Left lung (tissue), 4 donors: ENCODE measurements at regions not wholly inside any gene's neighbourhood (a gene's known extent, or its start where the extent isn't known, plus 50 kb on each side); places are given as distances from the start of the nearest gene placed in this dataset.

Source experiments
- ATAC-seq: fragments of 200-7000 bp; cut with Tn5 transposase; one replicate; pipeline ENCODE4 v1.9.1; 2020; ENCODE audit warnings: moderate library complexity
- DNase-seq, 4 donors: peaks; one replicate each; pipeline ENCODE4 v3.0.0-alpha.2; 2013 to 2020
- H3K27ac ChIP-seq, 2 donors: fragments of 200-600 bp; sonication (generic) in 1 of 2; one replicate each; pipeline versions ENCODE4 v1.5.0 to v1.8.0; 2020 to 2021
- H3K27me3 ChIP-seq, 2 donors: fragments of 200-600 bp; sonication (generic) in 1 of 2; one replicate each; pipeline versions ENCODE4 v1.5.0 to v1.8.0; 2020 to 2021
- H3K36me3 ChIP-seq, 2 donors: fragments of 200-600 bp; sonication (generic) in 1 of 2; one replicate each; pipeline versions ENCODE4 v1.5.0 to v1.8.0; 2020 to 2021
- H3K4me1 ChIP-seq, 2 donors: fragments of 200-600 bp; one replicate each; pipeline ENCODE4 v1.8.0; 2021
- H3K4me3 ChIP-seq, 2 donors: fragments of 200-600 bp; sonication (generic) in 1 of 2; one replicate each; pipeline versions ENCODE4 v1.5.0 to v1.8.0; 2020 to 2021; ENCODE audit warnings: mild to moderate bottlenecking in 1 of 2
- H3K9me3 ChIP-seq, 2 donors: fragments of 200-600 bp; sonication (generic) in 1 of 2; one replicate each; pipeline versions ENCODE4 v1.5.0 to v1.8.0; 2020 to 2021
- CTCF ChIP-seq, 2 donors: fragments of 200-600 bp; sonication (generic) in 1 of 2; IDR thresholded peaks; one replicate each; pipeline versions ENCODE4 v1.5.0 to v1.8.0; 2021; ENCODE audit warnings: antibody characterized with exemption in 2 of 2
- intact Hi-C, 2 donors: fragments of 100-400 bp; cut with DNase I; formaldehyde crosslinking; loops; one replicate each; pipeline versions ENCODE4 v1.11.2 to v1.14.2; 2022
- donor health status: DM: no; HTN: yes; CAD: no.
- donor health status: DM: no; HTN: no; CAD: no.

GRCh38 chr15:98143116-98143515 lies 182.6 kb downstream of the ARRDC4 start:
- DNase-seq (no peak), ATAC-seq (no peak)
- Histone ChIP-seq H3K27ac (no peak overlapping the region), H3K4me1 (no peaks in the 10 kb centered on the region), H3K36me3 (no peaks in the 10 kb centered on the region), H3K4me3 (no peak overlapping the region), H3K27me3 (peaks cover 0 to 7% of the 10 kb centered on the region in 2 donors), H3K9me3 (no peaks in the 10 kb centered on the region)
- intact Hi-C loops: no loop called here
- no peak for TF ChIP-seq CTCF (IDR thresholded peaks at IDR 0.05)

DNA sequence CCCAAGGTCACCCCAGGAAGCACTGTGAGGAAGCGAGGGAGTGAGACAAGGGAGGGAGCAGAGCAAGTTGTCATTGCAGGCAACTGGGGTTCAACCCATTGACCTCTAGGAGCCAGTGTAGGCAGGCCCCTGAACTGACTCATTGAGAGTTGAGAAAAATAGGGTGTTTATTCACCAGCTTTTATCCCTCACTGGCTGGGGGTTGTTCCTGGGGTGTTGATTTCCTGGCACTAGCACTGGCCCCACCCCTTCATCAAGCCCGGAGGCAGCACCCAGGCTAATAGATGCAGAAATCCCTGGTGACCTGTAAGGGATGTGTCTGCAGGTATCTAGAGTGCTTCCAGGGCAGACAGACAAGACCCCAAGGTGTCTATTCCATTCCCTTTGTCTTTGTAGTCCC lies 183.9 kb downstream of the ARRDC4 start:
- H3K36me3 ChIP-seq: no peaks in the 10 kb centered on the region
- H3K4me1 ChIP-seq: no peaks in the 10 kb centered on the region
- H3K9me3 ChIP-seq: no peaks in the 10 kb centered on the region
- H3K4me3 ChIP-seq: no peak overlapping the region
- no peak for ATAC-seq
- TF ChIP-seq CTCF (IDR thresholded peaks at IDR 0.05): no peak
- H3K27me3 ChIP-seq: peaks cover 0 to 7% of the 10 kb centered on the region in 2 donors
- intact Hi-C loops: no loop called here
- DNase-seq: no peak
- no peak overlapping the region for H3K27ac ChIP-seq

GRCh38 chr15:98146031-98146820 lies 185.7 kb downstream of the ARRDC4 start:
- Histone ChIP-seq H3K27me3 (peaks cover 0 to 7% of the 10 kb centered on the region in 2 donors), H3K9me3 (no peaks in the 10 kb centered on the region), H3K27ac (no peak overlapping the region), H3K4me1 (no peaks in the 10 kb centered on the region), H3K4me3 (no peak overlapping the region), H3K36me3 (no peaks in the 10 kb centered on the region)
- no peak for TF ChIP-seq CTCF (IDR thresholded peaks at IDR 0.05)
- intact Hi-C loops: no loop called here
- no peak for DNase-seq
- ATAC-seq: no peak

GRCh38 chr15:98147415-98147814 lies 186.9 kb downstream of the ARRDC4 start:
- ATAC-seq: no peak
- Histone ChIP-seq H3K4me1 (no peaks in the 10 kb centered on the region), H3K27ac (no peak overlapping the region), H3K9me3 (no peaks in the 10 kb centered on the region), H3K36me3 (no peaks in the 10 kb centered on the region), H3K4me3 (no peak overlapping the region), H3K27me3 (peaks cover 0 to 7% of the 10 kb centered on the region in 2 donors)
- no peak for TF ChIP-seq CTCF (IDR thresholded peaks at IDR 0.05)
- intact Hi-C loops: no loop called here
- DNase-seq: no peak

DNA sequence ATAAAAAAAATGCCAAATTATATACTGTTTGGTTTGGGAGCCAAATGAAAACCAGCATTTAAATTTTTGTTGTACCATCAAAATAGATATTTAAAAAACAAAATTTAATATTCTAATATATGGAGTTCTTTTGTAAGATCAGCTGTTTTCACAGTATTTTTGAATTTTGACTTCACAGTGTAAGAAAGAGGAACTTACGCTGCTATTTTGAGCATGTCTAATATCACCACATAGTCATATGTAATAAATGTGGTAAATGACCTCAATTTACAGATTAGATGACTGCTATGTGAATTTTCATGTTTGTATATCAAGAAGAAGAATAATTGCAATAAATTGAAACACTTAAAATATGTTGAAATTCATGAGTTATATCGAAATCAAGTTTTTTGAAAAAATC lies 189.6 kb downstream of the ARRDC4 start:
- H3K27ac ChIP-seq: no peak overlapping the region
- ATAC-seq (no peak), DNase-seq (no peak)
- H3K36me3 ChIP-seq: no peaks in the 10 kb centered on the region
- intact Hi-C loops: no loop called here
- no peak for TF ChIP-seq CTCF (IDR thresholded peaks at IDR 0.05)
- H3K4me3 ChIP-seq: no peak overlapping the region
- H3K9me3 ChIP-seq: no peaks in the 10 kb centered on the region
- peaks cover 0 to 7% of the 10 kb centered on the region in 2 donors for H3K27me3 ChIP-seq
- H3K4me1 ChIP-seq: no peaks in the 10 kb centered on the region
